ENCODE measurements at regions not wholly inside any gene's neighbourhood (a gene's known extent, or its start where the extent isn't known, plus 50 kb on each side); places are given as distances from the start of the nearest gene placed in this dataset.

GRCh38 chr12:111288771-111289170 lies 80.1 kb downstream of the PHETA1 start:
- no peak for TF ChIP-seq CTCF (IDR thresholded peaks at IDR 0.05; ENCODE audit: low read length)
- no peak for TF ChIP-seq EZH2phosphoT487 (IDR thresholded peaks at IDR 0.05; ENCODE audit: low read length)

Data from MM.1S (cell line).